ENCODE measurements at regions not wholly inside any gene's neighbourhood (a gene's known extent, or its start where the extent isn't known, plus 50 kb on each side); places are given as distances from the start of the nearest gene placed in this dataset.

DNA sequence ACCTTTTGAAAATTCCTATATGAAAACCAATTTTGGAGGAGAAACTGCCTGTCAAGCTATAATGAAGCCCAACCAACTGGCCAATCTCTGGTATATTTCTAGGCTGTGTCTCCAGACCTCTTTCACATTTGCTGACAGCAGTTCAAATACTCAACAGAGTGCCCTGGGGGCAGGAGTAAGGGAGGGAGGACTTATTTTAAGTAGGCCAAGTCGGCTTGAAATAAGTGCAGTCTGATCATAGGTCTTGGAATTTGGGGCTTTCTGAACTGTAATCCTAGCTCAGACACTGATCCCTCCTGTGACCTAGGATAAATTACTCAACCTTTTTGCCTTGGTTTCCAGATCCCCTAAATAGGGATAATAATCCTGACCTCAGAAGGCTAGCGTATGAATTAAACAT, 59.4 kb upstream of the SLC7A11 start:
- ATAC-seq (ENCODE audit: low read depth) (no peak), DNase-seq (ENCODE audit: low spot score) (no peak)
- Histone ChIP-seq H3K4me1 (ENCODE audit: insufficient read depth, poor library complexity, severe bottlenecking) (no peaks in the 10 kb centered on the region), H3K4me3 (ENCODE audit: severe bottlenecking) (no peak overlapping the region), H3K9me3 (ENCODE audit: severe bottlenecking) (no peaks in the 10 kb centered on the region), H3K27me3 (ENCODE audit: insufficient read depth, poor library complexity, severe bottlenecking) (no peaks in the 10 kb centered on the region), H3K36me3 (ENCODE audit: low read depth) (no peaks in the 10 kb centered on the region), H3K27ac (ENCODE audit: poor library complexity, severe bottlenecking) (no peak overlapping the region)
- TF ChIP-seq, protein P1, sequence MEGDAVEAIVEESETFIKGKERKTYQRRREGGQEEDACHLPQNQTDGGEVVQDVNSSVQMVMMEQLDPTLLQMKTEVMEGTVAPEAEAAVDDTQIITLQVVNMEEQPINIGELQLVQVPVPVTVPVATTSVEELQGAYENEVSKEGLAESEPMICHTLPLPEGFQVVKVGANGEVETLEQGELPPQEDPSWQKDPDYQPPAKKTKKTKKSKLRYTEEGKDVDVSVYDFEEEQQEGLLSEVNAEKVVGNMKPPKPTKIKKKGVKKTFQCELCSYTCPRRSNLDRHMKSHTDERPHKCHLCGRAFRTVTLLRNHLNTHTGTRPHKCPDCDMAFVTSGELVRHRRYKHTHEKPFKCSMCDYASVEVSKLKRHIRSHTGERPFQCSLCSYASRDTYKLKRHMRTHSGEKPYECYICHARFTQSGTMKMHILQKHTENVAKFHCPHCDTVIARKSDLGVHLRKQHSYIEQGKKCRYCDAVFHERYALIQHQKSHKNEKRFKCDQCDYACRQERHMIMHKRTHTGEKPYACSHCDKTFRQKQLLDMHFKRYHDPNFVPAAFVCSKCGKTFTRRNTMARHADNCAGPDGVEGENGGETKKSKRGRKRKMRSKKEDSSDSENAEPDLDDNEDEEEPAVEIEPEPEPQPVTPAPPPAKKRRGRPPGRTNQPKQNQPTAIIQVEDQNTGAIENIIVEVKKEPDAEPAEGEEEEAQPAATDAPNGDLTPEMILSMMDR (IDR thresholded peaks at IDR 0.05; ENCODE audit: poor library complexity, severe bottlenecking), result no peak

DNA sequence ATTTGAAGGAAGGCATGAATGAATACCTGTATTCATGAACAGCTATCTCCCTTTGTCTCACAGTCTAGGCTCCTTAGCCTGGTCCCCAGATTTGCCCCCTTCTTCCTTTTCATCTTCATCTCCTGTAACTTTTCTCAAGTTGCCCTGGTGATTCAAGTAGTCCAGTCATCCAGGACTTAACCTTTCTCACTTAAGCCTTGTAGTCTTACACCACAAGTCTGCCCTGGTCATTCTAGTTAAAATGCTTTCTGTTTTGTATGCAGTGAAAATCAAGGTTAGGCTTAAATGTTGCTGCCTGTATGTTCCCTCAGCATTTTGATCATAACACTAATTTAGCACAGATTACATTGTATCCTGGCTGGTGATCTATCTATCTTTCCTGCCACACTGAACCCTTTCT, 58.5 kb upstream of the SLC7A11 start:
- no peak for DNase-seq (ENCODE audit: low spot score)
- Histone ChIP-seq H3K27me3 (ENCODE audit: insufficient read depth, poor library complexity, severe bottlenecking) (no peaks in the 10 kb centered on the region), H3K36me3 (ENCODE audit: low read depth) (no peaks in the 10 kb centered on the region), H3K9me3 (ENCODE audit: severe bottlenecking) (no peaks in the 10 kb centered on the region), H3K27ac (ENCODE audit: poor library complexity, severe bottlenecking) (no peak overlapping the region), H3K4me3 (ENCODE audit: severe bottlenecking) (no peak overlapping the region), H3K4me1 (ENCODE audit: insufficient read depth, poor library complexity, severe bottlenecking) (no peaks in the 10 kb centered on the region)
- TF ChIP-seq, protein P1 (IDR thresholded peaks at IDR 0.05; ENCODE audit: poor library complexity, severe bottlenecking), result no peak
- no peak for ATAC-seq (ENCODE audit: low read depth)

DNA sequence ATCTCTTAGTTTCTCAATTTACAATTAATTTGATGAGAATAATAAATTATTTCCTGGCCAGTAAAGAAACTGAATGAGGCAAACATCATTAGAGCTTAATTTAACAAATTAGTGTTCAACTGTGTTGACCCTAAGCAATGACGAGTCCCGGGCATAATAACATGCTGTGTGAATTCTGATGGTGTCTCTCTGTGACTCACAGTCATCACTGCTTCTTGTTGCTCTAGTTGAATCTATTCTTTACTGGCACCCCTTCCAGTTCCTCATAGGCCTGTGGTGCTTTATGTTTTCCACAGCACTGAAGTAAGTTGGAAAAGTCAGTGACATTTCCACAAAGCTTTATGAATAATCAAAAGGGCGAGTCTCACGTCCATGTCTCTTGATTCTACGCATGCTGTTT, 57.7 kb upstream of the SLC7A11 start:
- TF ChIP-seq, protein P1 (IDR thresholded peaks at IDR 0.05; ENCODE audit: poor library complexity, severe bottlenecking), result no peak
- H3K27me3 ChIP-seq (ENCODE audit: insufficient read depth, poor library complexity, severe bottlenecking), result no peaks in the 10 kb centered on the region
- no peak for ATAC-seq (ENCODE audit: low read depth)
- H3K4me3 ChIP-seq (ENCODE audit: severe bottlenecking), result no peak overlapping the region
- no peak overlapping the region for H3K27ac ChIP-seq (ENCODE audit: poor library complexity, severe bottlenecking)
- H3K36me3 ChIP-seq (ENCODE audit: low read depth), result no peaks in the 10 kb centered on the region
- H3K9me3 ChIP-seq (ENCODE audit: severe bottlenecking), result no peaks in the 10 kb centered on the region
- DNase-seq (ENCODE audit: low spot score), result no peak
- no peaks in the 10 kb centered on the region for H3K4me1 ChIP-seq (ENCODE audit: insufficient read depth, poor library complexity, severe bottlenecking)

DNA sequence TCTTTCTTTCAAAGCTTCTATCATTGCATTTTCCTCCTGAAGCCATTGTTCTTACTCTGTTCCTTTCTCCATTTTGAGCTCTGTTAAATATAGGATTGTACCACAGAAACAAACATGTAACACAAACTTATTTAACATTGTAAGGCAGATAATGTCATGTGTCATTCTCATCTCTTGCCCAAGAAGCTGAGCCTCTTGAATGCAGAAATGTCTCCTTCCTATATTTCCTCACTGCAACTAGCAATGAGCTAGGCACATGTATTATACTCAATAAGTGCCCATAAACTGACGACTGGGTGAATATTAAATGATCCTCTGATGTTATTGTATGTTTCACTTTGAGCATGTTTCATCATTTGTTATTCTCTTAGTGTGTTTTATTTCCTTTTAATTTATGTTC, 56.7 kb upstream of the SLC7A11 start:
- ATAC-seq (ENCODE audit: low read depth) (no peak), DNase-seq (ENCODE audit: low spot score) (no peak)
- Histone ChIP-seq H3K4me1 (ENCODE audit: insufficient read depth, poor library complexity, severe bottlenecking) (no peaks in the 10 kb centered on the region), H3K9me3 (ENCODE audit: severe bottlenecking) (no peaks in the 10 kb centered on the region), H3K27ac (ENCODE audit: poor library complexity, severe bottlenecking) (no peak overlapping the region), H3K4me3 (ENCODE audit: severe bottlenecking) (no peak overlapping the region), H3K27me3 (ENCODE audit: insufficient read depth, poor library complexity, severe bottlenecking) (no peaks in the 10 kb centered on the region), H3K36me3 (ENCODE audit: low read depth) (no peaks in the 10 kb centered on the region)
- TF ChIP-seq, protein P1 (IDR thresholded peaks at IDR 0.05; ENCODE audit: poor library complexity, severe bottlenecking), result no peak

DNA sequence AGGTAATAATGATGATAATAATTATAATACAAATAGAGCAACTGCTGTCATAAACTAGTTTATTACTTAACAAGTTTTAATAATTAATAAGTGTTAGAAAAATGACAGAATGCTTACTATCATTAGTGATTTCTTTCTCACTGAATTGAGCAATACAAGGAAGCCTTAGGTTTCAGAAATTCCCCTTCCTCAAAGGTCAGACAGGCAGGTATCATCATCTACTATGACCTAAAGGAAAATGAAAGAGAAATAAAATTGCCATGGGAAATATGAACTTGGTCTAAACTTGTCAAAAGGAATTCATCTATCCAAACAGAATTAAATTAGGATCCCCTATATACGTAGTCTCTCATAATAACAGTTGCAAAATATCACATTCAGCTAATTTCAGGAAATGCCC, 56.3 kb upstream of the SLC7A11 start:
- H3K27me3 ChIP-seq (ENCODE audit: insufficient read depth, poor library complexity, severe bottlenecking), result no peaks in the 10 kb centered on the region
- no peaks in the 10 kb centered on the region for H3K9me3 ChIP-seq (ENCODE audit: severe bottlenecking)
- no peaks in the 10 kb centered on the region for H3K36me3 ChIP-seq (ENCODE audit: low read depth)
- ATAC-seq (ENCODE audit: low read depth) (no peak), DNase-seq (ENCODE audit: low spot score) (no peak)
- no peak overlapping the region for H3K4me3 ChIP-seq (ENCODE audit: severe bottlenecking)
- TF ChIP-seq, protein P1 (IDR thresholded peaks at IDR 0.05; ENCODE audit: poor library complexity, severe bottlenecking), result no peak
- no peak overlapping the region for H3K27ac ChIP-seq (ENCODE audit: poor library complexity, severe bottlenecking)
- no peaks in the 10 kb centered on the region for H3K4me1 ChIP-seq (ENCODE audit: insufficient read depth, poor library complexity, severe bottlenecking)
